Activated CD4-positive, CD25-positive, alpha-beta regulatory T cell treated with anti-CD3 and anti-CD28 coated beads, Interleukin-2, amount 50 U/mL, for 72 hours (primary cell): ENCODE measurements at regions not wholly inside any gene's neighbourhood (a gene's known extent, or its start where the extent isn't known, plus 50 kb on each side); places are given as distances from the start of the nearest gene placed in this dataset.
"Not testable (repeated sequence)": the region's sequence is repeated elsewhere in the genome, so short reads cannot be mapped to it uniquely, and the experiment has no call there.

ENCODE experiments used
- DNase-seq: peaks from one replicate; pipeline ENCODE4 v3.0.0; 2021

DNA sequence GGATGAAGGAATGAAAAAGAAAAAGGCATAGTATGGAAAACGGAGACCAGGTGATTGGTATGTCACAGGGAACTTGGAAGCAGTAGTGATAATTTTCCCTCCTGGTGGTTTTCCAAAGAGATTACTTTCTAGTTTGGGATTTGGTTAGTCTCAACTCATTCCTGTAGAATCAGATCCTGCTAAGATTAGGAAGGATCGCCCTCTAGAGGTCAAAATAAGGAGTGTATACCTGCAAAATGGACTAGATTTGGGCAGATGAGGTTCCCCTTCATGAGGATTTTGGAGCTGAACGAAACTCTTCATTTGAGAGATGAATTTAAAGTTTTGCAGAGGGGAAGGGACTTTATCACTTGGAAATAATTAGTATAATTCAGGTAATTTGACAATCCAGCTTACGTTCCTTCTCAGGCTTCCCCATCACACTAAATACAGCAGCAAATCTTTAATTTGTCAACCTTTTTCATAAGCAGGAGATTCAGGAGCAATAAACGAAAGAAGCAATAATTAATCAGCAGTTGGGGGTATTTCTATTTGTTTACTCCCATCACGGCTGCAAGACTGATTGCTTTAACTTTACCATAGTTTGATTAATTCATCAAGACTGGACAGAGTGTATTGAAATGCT lies 65.2 kb downstream of the CCDC195 start:
- DNase-seq = no peak

- not testable (repeated sequence) for DNase-seq
Measured at GRCh38 chr2:224647684-224648083, 62.5 kb upstream of the CUL3 start.

DNA sequence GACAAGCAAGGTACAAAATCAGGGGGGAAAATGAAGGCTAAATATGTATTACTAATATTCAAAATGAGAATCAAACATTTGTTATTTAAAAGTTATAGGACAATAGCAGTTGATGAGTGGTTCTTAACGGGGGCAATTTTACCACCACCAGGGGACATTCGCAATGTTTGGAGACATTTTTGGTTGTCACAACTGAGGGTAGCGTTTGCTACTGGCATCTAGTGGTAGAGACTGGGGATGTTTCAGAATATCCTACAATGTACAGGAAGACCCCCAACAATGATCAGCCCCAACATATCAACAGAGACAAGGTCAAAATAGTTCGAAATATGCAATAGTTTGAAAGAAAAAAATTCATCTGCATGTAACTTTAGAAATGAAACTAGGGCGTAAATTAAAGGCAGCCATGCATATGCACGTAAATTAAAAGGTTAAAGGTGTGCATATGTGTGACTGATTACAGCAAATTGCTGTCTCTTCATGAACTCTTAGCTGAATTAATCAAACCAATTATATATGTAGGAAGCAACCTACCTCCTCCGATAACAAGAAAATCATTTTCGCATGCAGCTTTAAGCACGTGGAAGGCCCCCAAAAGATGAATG lies 61.2 kb upstream of the CUL3 start:
- no peak for DNase-seq

GRCh38 chr2:224645722-224646121 lies 60.6 kb upstream of the CUL3 start:
- no peak for DNase-seq

DNA sequence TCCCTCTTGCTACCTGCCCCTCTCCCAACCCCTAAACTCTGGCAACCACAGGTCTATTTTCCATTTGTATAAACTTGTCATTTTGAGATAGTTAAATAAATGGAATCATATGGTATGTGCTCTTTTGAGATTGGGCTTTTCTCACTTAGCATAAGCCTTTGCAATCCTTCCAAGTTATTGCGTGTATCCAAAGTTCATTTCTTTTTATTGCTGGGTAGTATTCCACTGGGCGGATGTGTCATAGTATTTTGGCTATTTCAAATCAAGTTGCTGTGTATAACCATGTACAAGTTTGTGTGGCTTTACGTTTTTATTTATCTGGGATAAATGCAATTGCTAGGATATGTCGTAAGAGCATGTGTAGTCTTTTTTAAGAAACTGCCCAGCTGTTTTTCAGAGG lies 55.5 kb upstream of the CUL3 start:
- DNase-seq = no peak

DNA sequence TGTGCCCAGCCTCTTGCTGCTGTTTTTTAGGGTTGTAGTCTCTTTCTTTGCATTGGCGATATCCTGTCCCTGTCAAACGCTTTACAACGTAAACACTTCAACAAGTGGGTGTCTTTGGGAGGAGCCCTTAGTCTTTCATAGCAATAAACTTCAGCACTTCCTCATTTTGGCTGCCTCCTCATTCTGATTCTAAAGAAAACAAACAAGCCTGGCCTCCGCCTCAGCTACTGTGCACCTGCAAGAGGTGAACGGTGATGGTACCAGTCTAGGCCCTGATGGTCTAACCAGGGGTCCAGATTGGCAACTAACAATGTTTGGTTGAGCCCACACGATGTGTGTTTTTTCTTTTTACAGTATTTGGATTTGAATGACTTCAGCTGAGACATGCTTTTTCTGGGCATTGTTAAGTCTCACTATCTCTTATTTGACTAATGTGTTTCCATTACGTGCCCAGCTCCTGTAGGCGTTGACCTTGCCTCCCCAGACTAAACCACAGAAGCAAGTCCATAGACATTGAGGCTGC lies 53.2 kb upstream of the CUL3 start:
- DNase-seq = peak; percentile 31
